GM12873 (cell line): ENCODE measurements at regions not wholly inside any gene's neighbourhood (a gene's known extent, or its start where the extent isn't known, plus 50 kb on each side); places are given as distances from the start of the nearest gene placed in this dataset.

Experiments
- TF ChIP-seq, protein P1 (sequence below): IDR thresholded peaks from 2 replicates; pipeline ENCODE4 v1.5.1; 2012; ENCODE audit warnings: low read depth, mild to moderate bottlenecking, moderate library complexity, low read length, control low read depth; ENCODE audit not compliant: insufficient read depth; ENCODE audit errors: missing control alignments

DNA sequence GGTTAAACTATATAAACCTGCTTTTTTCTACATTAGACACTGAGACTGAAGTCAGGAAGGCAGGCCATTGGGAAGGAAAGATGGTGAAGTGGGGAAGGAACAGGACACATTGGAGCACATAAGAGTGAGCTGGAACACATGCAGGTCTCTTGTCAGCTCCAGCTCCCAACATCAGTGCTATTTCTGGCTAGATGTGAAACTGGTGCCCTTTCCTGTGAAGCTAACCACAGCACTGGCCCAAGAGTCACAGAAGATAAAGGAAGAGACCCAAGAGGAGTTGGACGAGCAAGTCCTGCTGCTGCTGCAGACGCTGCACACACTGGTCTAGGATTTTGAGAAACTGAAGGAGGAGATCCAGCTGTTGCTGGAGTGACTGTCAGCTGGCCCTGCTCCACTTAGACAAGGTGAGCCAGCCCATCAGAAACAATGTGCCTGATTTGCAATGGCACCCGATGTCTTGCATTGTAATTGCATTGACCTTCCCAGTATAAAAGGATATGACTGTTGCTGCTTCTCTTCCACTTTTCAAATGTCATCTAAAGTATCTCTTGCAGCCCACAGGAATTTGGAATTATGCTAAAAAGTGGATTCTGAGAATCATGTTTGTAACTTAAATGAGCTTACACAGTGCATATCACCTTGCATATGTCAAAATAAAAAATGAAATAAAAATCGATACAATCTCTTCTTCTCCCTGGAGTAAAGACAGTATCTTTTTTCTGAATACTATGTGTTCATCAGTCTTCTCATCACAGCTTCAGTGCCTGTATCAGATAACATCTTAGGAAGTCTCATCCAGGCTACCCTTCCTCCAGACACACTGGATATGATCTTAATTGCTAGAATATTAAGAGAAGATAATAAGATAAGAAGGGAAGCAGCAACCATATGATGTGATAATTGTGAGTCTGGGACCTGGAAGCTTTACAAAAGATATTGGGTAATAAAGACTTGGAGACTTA, 230.7 kb upstream of the SPRY2 start:
- TF ChIP-seq, protein P1, sequence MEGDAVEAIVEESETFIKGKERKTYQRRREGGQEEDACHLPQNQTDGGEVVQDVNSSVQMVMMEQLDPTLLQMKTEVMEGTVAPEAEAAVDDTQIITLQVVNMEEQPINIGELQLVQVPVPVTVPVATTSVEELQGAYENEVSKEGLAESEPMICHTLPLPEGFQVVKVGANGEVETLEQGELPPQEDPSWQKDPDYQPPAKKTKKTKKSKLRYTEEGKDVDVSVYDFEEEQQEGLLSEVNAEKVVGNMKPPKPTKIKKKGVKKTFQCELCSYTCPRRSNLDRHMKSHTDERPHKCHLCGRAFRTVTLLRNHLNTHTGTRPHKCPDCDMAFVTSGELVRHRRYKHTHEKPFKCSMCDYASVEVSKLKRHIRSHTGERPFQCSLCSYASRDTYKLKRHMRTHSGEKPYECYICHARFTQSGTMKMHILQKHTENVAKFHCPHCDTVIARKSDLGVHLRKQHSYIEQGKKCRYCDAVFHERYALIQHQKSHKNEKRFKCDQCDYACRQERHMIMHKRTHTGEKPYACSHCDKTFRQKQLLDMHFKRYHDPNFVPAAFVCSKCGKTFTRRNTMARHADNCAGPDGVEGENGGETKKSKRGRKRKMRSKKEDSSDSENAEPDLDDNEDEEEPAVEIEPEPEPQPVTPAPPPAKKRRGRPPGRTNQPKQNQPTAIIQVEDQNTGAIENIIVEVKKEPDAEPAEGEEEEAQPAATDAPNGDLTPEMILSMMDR = no peak

DNA sequence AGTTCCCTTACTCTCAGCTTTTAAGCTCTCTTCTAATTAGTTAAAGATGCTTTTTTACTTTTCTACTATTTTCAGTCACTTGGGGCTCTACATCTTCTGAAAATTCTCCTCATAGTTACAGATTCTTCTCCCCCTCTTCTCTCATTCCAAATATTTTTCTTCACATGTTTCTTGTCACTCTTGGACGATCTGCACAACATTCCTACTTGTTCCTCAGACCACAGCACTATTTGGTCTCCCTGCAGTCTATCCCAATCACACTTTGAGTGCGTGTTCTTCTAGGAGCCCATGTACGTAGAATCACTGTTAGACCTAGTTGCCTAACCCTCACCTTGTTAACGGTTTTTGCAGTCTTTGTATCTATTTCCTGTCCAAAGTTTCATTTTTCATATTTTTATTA, 222.5 kb upstream of the SPRY2 start:
- TF ChIP-seq, protein P1 = no peak

DNA sequence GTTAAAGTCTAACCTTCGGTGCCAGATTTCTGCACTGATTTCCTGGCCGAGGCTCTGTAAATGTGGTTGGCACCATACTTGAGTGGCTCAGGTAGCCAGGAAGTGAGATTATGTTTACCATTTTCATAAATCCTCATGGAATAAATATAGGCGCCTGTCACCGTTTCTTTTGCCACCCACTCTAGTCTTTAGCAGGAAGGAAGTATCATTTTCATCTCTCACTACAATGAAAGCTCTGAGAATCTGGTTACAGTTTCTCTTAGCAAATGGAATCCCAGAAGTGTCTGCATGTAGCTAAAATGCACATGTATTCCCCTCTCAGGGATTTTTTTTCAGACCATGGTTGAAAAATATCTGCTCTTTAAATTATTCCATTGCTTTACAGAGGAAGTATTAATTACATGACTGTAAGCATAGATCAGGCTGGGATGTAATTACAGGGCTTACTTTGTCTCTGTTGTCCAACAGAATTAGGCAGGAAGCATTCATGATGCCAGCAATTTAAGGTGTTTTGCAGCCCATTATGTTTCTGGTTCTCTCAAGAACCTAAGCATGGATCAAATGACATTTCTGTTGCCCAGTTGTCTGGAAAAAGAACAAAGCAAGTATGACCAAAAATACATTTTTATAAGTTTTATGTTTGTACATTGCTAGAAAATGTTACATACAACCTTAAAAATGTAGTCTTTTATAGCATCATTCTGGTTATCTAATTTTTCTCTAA, 221.7 kb upstream of the SPRY2 start:
- TF ChIP-seq, protein P1 = no peak

DNA sequence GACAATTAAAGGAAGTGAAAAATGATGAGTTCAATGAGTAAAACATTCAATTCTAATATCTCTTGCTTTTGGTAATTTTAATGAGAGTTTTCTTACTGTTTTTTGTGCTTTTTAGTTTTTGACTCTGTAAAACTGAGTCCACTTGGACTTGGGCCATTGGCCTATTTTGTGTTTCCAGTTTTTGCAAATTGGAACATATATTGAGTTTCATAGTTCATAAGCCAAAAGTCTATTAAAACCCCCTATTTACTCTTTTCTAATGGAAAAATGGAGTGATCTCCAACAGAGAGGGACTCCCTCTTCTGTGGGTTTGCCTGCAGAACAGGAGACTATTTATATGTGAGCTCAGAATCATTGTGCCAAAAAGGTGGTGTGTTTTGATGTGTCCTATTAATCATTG, 219.7 kb upstream of the SPRY2 start:
- TF ChIP-seq, protein P1 = no peak

DNA sequence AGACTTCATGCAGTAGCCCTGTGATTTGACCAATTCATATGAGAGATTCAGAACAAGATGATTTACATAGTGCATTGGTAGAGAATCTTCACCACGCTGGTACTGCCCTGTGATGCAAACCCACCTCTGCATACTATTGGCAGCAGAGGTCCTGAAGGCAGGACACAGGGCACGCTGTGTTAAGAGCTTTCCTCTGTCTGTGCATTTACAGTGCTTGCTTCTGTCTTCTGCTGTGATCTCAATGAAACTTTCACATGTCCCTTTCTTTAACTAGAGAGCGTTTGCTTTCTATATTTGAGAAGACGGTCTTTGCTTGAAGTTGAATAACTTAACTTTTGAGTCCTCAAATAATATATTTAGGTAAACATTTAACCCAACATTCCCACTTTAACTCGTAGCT, 219.0 kb upstream of the SPRY2 start:
- TF ChIP-seq, protein P1 = no peak

DNA sequence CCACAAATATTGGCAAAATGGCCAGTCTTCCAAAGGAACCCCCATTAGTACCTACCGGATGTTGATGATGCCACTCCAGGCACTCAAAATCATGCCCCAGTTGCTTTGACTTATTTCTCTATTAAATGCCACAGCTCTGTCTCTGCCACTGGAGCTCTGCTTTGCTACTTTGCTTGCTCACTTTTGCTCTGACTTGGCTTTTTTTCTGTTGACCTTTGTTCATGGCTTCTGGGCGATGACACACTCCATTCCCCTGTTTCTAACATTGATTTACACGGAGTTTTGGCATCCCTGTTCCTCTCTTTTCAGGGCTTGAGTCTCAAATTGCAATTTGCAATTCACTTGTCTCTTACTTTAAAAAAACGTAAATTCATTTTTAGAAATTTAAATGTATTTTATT, 217.1 kb upstream of the SPRY2 start:
- TF ChIP-seq, protein P1 = no peak

DNA sequence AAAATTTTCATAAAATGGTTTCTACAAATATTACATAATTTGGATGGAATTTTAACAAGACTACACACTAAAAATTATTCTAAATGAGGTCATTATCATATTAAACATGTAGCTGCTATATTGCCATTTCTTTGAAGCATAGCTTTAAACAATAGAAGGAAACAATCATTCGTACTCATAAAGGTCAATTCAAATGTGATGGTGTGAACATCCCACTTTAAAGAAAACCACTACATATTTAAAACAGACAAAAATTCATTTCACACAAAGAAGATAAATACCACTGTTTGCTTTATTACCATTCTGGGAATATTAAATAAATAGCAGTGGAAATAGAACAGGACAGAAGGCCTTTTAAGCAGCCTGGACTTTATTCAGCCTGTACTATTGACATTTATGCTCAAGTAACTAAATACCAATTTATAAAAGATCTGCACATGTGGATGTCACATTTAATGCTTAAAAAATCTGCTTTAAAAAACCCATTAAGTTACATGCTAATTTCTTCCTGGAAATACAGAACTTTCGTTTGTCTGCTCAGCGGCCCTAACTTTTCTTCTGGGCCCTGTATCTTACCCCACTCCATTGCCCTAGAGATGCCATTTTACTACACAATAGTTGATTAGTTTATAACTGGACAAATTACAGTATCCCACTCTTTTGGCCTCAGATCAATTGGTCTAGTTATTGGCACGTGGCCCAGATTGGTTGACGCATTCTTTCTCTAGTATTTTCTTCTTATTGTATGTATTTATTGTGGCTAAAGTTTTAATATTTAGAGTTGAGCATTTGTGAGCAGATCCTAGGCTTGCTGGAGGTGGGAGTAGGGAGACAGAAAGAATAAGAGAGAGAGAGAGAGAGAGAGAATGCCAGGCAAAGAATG, 215.1 kb upstream of the SPRY2 start:
- TF ChIP-seq, protein P1 = no peak
